Prostate gland (tissue), 2 donors: ENCODE measurements at regions not wholly inside any gene's neighbourhood (a gene's known extent, or its start where the extent isn't known, plus 50 kb on each side); places are given as distances from the start of the nearest gene placed in this dataset.

Source experiments
- DNase-seq: peaks from one replicate; pipeline ENCODE4 v3.0.0-alpha.2; 2019; ENCODE audit warnings: low spot score
- H3K27ac ChIP-seq, 2 donors: fragments of 200-600 bp; sonication (generic); 2 replicates each; pipeline ENCODE4 v1.5.1; 2017 to 2019
- H3K27me3 ChIP-seq: fragments of 200-600 bp; sonication (generic); replicated peaks from 2 replicates; pipeline ENCODE4 v1.5.1; 2019; ENCODE audit not compliant: insufficient read depth
- H3K36me3 ChIP-seq, 2 donors: fragments of 200-600 bp; sonication (generic); 1 replicate in 1 of 2; 2 replicates in 1 of 2; pipeline versions ENCODE4 v1.5.1 to v1.8.1; 2017 to 2019
- H3K4me1 ChIP-seq: fragments of 200-600 bp; sonication (generic); replicated peaks from 2 replicates; pipeline ENCODE4 v1.5.1; 2019
- H3K4me3 ChIP-seq, 2 donors: fragments of 200-600 bp; sonication (generic); 2 replicates each; pipeline ENCODE4 v1.5.1; 2017 to 2019
- H3K9me3 ChIP-seq: fragments of 200-600 bp; sonication (generic); 2 replicates; pipeline ENCODE4 v1.5.1; 2017
- POLR2A ChIP-seq: fragments of 450-650 bp; IDR thresholded peaks from one replicate; pipeline ENCODE4 v1.6.1; 2016; ENCODE audit warnings: antibody characterized with exemption, mild to moderate bottlenecking
- POLR2AphosphoS5 ChIP-seq: sonication (generic); formaldehyde crosslinking; IDR thresholded peaks from one replicate; pipeline ENCODE4 v1.6.1; 2017; ENCODE audit warnings: antibody characterized with exemption
- WGBS: methylation state at CpG from one replicate; pipeline ENCODE4 v1.1.5; 2018; 5-methylcytosine and 5-hydroxymethylcytosine counted together
- intact Hi-C: fragments of 100-400 bp; cut with DNase I; formaldehyde crosslinking; loops from one replicate; pipeline ENCODE4 v1.14.2; 2022
- TF ChIP-seq, protein P1 (sequence below), 4 experiments: fragments of 200-600 bp in 2 of 4; fragments of 450-650 bp in 2 of 4; sonication (generic) in 2 of 4; IDR thresholded peaks; 1 replicate in 3 of 4; 2 replicates in 1 of 4; pipeline ENCODE4 v1.5.1; 2016 to 2019; ENCODE audit warnings: antibody characterized with exemption in 4 of 4, mild to moderate bottlenecking in 2 of 4, moderate library complexity in 2 of 4

DNA sequence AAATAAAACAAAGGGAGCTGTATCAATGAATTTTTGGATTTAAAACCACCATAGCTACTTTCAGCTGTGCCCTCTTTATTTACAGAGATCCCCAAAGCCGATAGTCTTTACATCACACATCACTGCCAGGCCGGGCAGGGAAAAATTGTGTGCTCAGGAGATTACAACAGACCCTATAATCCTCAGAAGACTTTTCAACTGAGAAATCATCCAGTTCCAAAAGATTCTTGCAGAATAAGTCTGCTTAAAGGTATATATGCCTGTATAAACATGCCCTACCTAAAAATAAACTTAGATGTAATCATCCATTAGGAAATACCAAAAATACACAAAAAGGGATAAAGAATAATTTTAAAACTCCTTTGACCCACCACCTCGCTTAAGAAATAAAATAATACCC is 70.1 kb upstream of the MAP1LC3B2 start:
- H3K4me3 ChIP-seq = no peak overlapping the region
- no peaks in the 10 kb centered on the region for H3K27me3 ChIP-seq
- H3K36me3 ChIP-seq = no peaks in the 10 kb centered on the region
- no peaks in the 10 kb centered on the region for H3K9me3 ChIP-seq
- no peak for DNase-seq
- no peak overlapping the region for H3K27ac ChIP-seq
- TF ChIP-seq POLR2A (no peak), POLR2AphosphoS5 (no peak)
- TF ChIP-seq, protein P1, sequence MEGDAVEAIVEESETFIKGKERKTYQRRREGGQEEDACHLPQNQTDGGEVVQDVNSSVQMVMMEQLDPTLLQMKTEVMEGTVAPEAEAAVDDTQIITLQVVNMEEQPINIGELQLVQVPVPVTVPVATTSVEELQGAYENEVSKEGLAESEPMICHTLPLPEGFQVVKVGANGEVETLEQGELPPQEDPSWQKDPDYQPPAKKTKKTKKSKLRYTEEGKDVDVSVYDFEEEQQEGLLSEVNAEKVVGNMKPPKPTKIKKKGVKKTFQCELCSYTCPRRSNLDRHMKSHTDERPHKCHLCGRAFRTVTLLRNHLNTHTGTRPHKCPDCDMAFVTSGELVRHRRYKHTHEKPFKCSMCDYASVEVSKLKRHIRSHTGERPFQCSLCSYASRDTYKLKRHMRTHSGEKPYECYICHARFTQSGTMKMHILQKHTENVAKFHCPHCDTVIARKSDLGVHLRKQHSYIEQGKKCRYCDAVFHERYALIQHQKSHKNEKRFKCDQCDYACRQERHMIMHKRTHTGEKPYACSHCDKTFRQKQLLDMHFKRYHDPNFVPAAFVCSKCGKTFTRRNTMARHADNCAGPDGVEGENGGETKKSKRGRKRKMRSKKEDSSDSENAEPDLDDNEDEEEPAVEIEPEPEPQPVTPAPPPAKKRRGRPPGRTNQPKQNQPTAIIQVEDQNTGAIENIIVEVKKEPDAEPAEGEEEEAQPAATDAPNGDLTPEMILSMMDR (IDR thresholded peaks at IDR 0.05) = no peak
- WGBS = 46% methylated on average over 3 of the region's 3 CpGs
- H3K4me1 ChIP-seq = no peaks in the 10 kb centered on the region
- intact Hi-C loops = no loop called here

DNA sequence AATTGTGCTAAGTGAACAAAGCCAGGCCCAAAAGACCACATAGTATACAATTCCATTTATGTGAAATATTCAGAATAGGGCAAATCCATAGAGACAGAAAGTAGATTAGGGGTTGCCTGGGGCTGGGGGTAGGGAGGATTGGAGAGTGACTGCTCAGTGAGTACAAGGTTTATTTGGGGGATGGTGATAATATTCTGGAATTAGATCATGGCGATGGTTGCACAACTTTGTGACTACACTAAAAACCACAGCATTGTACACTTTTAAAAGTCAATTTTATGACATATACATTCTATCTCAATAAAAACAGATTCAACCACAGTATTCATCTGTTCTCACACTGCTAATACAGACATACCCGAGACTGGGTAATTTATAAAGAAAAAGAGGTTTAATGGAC is 68.7 kb upstream of the MAP1LC3B2 start:
- no peak overlapping the region for H3K27ac ChIP-seq
- TF ChIP-seq, protein P1 (IDR thresholded peaks at IDR 0.05) = no peak
- TF ChIP-seq POLR2AphosphoS5 = no peak
- TF ChIP-seq POLR2A = no peak
- DNase-seq = no peak
- H3K4me3 ChIP-seq = no peak overlapping the region
- no peaks in the 10 kb centered on the region for H3K4me1 ChIP-seq
- no peaks in the 10 kb centered on the region for H3K27me3 ChIP-seq
- intact Hi-C loops = no loop called here
- no peaks in the 10 kb centered on the region for H3K36me3 ChIP-seq
- H3K9me3 ChIP-seq = no peaks in the 10 kb centered on the region
- WGBS = 87% methylated on average over 2 of the region's 2 CpGs

DNA sequence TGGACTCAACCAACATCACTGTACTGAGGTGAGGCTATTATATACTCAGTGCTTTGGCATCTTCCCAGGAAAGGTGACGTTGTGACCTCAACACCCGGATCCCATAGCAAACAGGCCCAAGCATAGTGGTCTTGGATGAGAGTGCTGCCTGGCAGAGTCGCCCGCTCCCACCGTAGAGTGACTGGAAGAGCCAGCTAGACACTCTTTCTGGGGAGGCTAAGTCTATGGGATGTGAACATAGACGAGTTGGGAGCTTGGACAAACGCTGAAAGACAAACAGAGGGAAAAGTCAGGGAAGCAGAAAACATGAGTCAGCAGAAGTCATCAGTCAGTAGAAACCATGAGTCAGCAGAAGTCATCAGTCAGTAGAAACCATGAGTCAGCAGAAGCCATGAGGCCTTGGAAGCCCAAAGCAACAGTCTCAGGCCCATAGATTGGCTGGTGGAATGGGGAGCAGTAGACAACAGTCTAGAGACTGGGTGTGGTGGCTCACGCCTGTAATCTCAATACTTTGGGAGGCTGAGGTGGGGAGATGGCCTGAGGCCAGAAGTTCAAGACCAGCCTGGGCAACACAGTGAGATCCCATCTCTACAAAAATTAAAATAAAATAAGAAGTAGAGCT is 66.4 kb upstream of the MAP1LC3B2 start:
- WGBS = 92% methylated on average over 8 of the region's 8 CpGs
- intact Hi-C loops = no loop called here
- no peak for DNase-seq

DNA sequence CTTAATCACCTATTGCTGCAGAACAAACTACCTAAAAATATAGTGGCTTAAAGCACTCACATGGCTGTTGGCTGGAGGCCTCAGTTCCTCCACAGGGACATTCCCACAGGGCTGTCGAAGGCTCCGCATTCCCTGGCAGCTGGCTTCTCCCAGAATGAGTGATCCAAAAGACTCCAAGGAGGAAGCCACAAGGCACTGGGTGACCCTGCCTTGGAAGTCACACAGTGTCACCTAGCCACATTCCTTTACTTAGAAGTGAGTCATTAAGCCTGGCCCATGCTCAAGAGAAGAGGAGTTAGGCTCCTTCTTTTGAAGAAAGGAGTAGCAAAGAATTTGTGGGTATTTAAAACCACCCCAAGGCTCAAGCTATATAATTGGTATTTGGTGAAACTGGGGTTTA is 63.9 kb upstream of the MAP1LC3B2 start:
- intact Hi-C loops = no loop called here

More for the DNA sequence above, 66.4 kb upstream of the MAP1LC3B2 start:
- Histone ChIP-seq H3K9me3 (no peaks in the 10 kb centered on the region), H3K4me1 (no peaks in the 10 kb centered on the region), H3K27me3 (no peaks in the 10 kb centered on the region), H3K36me3 (no peaks in the 10 kb centered on the region), H3K4me3 (no peak overlapping the region), H3K27ac (no peak overlapping the region)
- TF ChIP-seq POLR2AphosphoS5 = no peak
- no peak for TF ChIP-seq POLR2A
- TF ChIP-seq, protein P1 (IDR thresholded peaks at IDR 0.05) = no peak

More for the DNA sequence above, 63.9 kb upstream of the MAP1LC3B2 start:
- no peaks in the 10 kb centered on the region for H3K36me3 ChIP-seq
- no peak overlapping the region for H3K4me3 ChIP-seq
- H3K27me3 ChIP-seq = no peaks in the 10 kb centered on the region
- no peaks in the 10 kb centered on the region for H3K4me1 ChIP-seq
- no peak overlapping the region for H3K27ac ChIP-seq
- DNase-seq = peak; percentile 25
- TF ChIP-seq, protein P1 (IDR thresholded peaks at IDR 0.05) = no peak
- peak; percentile 7 for TF ChIP-seq POLR2AphosphoS5
- TF ChIP-seq POLR2A = no peak
- H3K9me3 ChIP-seq = no peaks in the 10 kb centered on the region
- WGBS = 33% methylated on average over 2 of the region's 2 CpGs
